Adrenal gland (tissue), 5 donors: ENCODE measurements at regions not wholly inside any gene's neighbourhood (a gene's known extent, or its start where the extent isn't known, plus 50 kb on each side); places are given as distances from the start of the nearest gene placed in this dataset.

Source experiments
- POLR2A ChIP-seq, 2 donors: fragments of 450-650 bp; IDR thresholded peaks; one replicate each; pipeline ENCODE4 v1.6.1; 2017; ENCODE audit warnings: antibody characterized with exemption in 2 of 2, mild to moderate bottlenecking in 2 of 2, moderate library complexity in 1 of 2
- TF ChIP-seq, protein P1 (sequence below), 6 experiments: fragments of 450-650 bp in 4 of 6; fragments of 200-600 bp in 2 of 6; sonication (generic) in 1 of 6; IDR thresholded peaks; 1 replicate in 5 of 6; 2 replicates in 1 of 6; pipeline versions ENCODE4 v1.5.1 to v1.8.0; 2016 to 2021; ENCODE audit warnings: antibody characterized with exemption in 6 of 6, mild to moderate bottlenecking in 2 of 6, moderate library complexity in 1 of 6
- donor health status: DM: no; HTN: no; CAD: no.

- TF ChIP-seq, protein P1, sequence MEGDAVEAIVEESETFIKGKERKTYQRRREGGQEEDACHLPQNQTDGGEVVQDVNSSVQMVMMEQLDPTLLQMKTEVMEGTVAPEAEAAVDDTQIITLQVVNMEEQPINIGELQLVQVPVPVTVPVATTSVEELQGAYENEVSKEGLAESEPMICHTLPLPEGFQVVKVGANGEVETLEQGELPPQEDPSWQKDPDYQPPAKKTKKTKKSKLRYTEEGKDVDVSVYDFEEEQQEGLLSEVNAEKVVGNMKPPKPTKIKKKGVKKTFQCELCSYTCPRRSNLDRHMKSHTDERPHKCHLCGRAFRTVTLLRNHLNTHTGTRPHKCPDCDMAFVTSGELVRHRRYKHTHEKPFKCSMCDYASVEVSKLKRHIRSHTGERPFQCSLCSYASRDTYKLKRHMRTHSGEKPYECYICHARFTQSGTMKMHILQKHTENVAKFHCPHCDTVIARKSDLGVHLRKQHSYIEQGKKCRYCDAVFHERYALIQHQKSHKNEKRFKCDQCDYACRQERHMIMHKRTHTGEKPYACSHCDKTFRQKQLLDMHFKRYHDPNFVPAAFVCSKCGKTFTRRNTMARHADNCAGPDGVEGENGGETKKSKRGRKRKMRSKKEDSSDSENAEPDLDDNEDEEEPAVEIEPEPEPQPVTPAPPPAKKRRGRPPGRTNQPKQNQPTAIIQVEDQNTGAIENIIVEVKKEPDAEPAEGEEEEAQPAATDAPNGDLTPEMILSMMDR (IDR thresholded peaks at IDR 0.05): no peak
- TF ChIP-seq POLR2A (IDR thresholded peaks at IDR 0.05): no peak
These were observed 353.3 kb downstream of the PBX1 start for GRCh38 chr1:164912290-164912689.
